ENCODE measurements at regions not wholly inside any gene's neighbourhood (a gene's known extent, or its start where the extent isn't known, plus 50 kb on each side); places are given as distances from the start of the nearest gene placed in this dataset.
"Not testable (repeated sequence)": the region's sequence is repeated elsewhere in the genome, so short reads cannot be mapped to it uniquely, and the experiment has no call there.

DNA sequence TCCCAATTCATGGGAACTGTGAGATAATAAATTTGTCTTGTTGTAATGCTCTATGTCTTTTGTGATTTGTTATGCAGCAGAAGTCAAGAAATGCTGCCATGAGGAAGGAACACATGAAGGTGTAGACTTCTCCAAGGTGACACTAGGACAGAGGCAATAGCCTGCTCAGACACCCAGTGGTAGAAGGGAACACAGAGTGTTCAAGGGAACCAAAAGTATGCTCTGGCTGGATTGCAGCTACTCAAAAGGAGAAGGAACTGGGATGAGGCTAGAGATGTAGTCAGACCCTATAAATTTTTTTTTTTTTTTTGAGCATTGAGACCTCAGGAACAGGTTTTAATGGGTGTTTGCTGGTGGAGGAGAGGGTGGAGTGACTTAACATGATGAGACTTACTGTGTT lies 232.5 kb downstream of the PARP8 start:
- Mint-ChIP-seq H3K27ac (no peak overlapping the region), H3K4me1 (ENCODE audit: low read depth) (no peaks in the 10 kb centered on the region), H3K36me3 (ENCODE audit: low read depth) (no peaks in the 10 kb centered on the region), H3K27me3 (peaks cover 23% of the 10 kb centered on the region), H3K4me3 (no peak overlapping the region), H3K9me3 (no peaks in the 10 kb centered on the region)
- no peak for DNase-seq

DNA sequence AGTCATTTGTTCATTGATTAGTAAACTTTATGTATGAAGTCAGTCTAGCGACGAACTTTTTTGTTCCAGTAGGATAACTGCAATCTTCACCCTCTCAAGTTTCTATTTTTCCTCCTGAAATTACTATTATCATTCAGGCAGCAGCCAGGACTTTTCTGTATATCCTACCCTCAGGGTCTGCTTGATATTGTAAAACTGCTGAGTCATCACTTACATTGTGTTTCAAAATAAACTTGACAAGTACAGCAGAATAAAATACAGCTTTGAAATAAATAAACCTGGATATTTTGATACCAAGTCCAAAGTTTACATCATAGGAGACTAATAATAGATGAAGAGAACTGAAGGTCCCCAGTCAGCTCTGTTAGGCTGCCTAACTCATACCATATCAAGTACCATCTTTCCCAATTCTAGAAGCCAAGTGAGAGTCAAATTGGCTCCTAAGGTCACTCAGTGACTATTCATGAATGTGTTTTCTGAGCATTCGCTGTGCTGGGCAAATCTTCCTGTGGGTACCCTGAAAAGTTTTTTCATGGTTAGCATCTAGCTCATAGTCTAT lies 234.6 kb downstream of the PARP8 start:
- Mint-ChIP-seq H3K4me3 (no peak overlapping the region), H3K9me3 (no peaks in the 10 kb centered on the region), H3K36me3 (ENCODE audit: low read depth) (no peaks in the 10 kb centered on the region), H3K27me3 (peaks cover 20% of the 10 kb centered on the region), H3K27ac (no peak overlapping the region), H3K4me1 (ENCODE audit: low read depth) (no peaks in the 10 kb centered on the region)
- no peak for DNase-seq

DNA sequence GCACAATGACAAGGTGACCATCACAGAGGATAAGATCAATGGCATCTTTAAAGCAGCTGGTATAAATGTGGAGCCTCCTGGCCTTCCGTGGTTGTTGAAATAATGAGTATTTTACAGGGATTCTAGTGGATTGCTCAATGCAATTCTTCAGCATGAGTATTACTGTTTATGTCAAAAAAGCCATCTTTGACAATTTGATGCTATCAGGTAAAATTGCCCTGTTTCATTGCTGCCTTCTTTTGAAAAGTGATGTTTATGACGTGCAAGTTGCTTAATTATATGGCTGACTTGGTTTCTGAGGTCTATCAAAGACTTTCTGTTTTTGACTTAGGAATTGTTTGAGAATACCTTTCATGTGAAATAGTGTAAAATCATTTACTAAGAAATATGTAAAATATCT lies 237.2 kb downstream of the PARP8 start:
- Mint-ChIP-seq H3K27me3 (peaks cover 23% of the 10 kb centered on the region), H3K9me3 (peaks cover 2% of the 10 kb centered on the region), H3K4me3 (no peak overlapping the region)

DNA sequence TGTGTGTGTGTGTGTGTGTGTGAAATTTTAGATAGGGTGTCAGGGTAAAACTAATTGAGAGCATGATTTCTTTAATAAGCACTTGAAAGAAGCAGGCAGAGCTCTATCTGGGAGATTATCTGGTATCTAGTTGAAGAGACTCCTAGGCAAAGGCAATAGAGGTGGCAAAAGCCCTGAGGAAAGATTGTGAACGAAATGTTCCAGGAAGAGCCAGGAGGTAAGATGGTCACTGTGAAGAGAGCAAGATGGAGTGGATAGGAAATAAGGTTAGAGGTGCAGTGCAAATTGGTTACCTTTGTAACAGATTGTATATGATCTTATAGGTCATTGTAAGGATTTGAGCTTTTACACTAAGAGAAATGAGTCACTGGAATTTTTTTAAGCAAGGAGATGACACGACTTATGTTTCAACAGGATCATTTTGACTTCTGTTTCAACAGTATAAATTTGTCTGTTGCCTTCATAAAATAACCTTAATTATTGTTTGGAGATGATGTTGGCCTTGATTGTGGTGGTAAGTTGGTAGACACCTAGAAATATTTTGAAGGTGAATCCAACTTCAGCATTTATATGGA lies 239.6 kb downstream of the PARP8 start:
- peaks cover 22% of the 10 kb centered on the region for H3K27me3 Mint-ChIP-seq
- no peak for DNase-seq
- no peak overlapping the region for H3K4me3 Mint-ChIP-seq
- peaks cover 2% of the 10 kb centered on the region for H3K9me3 Mint-ChIP-seq
- no peaks in the 10 kb centered on the region for H3K36me3 Mint-ChIP-seq (ENCODE audit: low read depth)
- H3K27ac Mint-ChIP-seq: no peak overlapping the region
- H3K4me1 Mint-ChIP-seq (ENCODE audit: low read depth): no peaks in the 10 kb centered on the region

More for the DNA sequence above, 237.2 kb downstream of the PARP8 start:
- Mint-ChIP-seq H3K36me3 (ENCODE audit: low read depth) (no peaks in the 10 kb centered on the region), H3K4me1 (ENCODE audit: low read depth) (no peaks in the 10 kb centered on the region), H3K27ac (no peak overlapping the region)
- DNase-seq: no peak

DNA sequence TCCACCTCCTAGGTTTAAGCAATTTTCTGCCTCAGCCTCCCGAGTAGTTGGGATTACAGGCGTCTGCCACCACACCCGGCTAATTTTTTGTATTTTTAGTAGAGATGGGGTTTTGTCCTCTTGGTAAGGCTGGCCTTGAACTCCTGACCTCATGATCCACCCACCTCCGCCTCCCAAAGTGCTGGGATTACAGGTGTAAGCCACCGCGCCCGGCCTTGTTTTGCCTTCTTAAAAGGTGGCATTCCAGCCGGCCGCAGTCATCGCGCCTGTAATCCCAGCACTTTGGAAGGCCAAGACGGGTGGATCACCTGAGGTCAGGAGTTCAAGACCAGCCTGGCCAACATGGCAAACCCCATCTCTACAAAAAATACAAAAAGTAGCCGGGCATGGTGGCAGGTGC lies 253.7 kb downstream of the PARP8 start:
- H3K27me3 Mint-ChIP-seq: peaks cover 12% of the 10 kb centered on the region
- not testable (repeated sequence) for H3K27ac Mint-ChIP-seq; DNase-seq; H3K4me1 Mint-ChIP-seq (ENCODE audit: low read depth); H3K4me3 Mint-ChIP-seq; H3K9me3 Mint-ChIP-seq; H3K36me3 Mint-ChIP-seq (ENCODE audit: low read depth)

DNA sequence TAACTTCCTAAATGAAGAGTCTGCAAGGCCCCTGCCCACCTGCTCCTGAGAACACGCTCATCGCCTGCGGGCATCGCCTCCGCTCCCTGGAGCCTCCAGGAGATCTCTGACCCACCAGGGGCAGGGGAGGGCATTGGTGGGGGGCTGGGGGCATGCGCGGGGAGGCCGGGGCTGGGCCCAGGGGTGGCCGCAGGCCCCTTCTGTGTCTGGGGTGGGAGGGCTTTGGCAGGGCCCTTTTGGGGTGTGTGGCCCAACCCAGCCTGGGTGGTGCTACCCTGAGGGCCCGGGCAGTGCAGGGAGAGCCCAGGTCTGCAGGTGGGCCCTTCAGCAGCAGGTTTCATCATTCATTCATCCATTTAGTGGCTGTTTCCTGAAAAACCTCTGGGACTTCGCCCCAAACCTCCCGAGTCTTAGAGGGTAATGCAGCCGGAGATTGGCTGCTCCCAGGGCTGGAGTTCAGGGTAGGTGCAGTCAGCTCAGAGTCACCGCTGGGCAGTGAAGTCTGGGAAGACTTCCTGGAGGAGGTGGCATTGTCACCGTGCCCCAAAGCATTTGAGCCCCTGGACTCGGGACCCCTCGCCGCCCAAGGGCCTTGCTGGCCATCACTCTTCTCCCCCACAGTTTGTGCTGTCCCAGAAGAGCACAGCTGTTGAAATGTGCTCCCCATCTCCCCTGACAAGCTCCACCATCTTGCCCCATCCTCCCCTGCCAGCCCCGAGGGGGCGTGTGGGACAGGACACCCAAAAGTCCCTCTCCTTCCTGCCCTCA lies 255.1 kb downstream of the PARP8 start:
- Mint-ChIP-seq H3K36me3 (ENCODE audit: low read depth) (no peaks in the 10 kb centered on the region), H3K4me1 (ENCODE audit: low read depth) (no peaks in the 10 kb centered on the region)

DNA sequence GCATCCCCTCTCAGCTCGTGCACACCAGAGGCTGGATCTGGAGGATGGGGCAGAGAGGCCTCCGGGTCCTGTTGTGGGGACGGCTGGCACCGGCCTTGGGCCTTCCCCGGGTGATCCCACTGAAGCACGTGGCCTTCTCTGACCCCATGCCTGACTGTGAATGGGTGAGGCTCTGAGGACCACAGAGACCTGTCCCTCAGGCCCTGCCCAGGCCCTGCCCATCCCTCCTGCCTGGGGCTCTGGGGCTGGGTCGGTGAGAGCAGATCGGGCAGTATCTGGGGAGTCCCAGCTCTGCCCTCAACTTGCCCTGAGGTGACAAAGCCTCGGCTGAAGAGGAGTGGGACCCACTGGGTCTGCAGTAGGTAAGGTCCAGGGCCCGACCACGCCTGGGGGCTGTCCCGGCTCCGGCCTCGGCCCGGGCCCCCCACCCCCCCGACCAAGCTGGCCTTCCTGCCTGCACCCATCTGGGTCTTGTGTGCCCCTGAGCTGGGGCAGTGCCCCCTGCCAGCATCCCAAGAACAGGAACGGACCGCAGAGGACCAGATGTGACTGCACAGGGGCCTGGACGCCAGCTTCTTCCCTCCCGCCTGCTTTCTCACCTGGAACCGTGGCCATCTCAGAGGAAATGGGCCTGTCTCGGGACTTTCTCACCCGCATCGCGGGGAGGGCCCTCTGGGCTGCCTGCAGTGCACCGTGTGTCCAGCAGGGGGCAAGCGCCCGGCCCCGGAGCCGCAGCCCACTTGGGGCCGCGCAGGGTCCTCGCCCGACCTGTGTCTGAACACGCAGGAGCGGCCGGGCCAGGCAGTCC lies 255.9 kb downstream of the PARP8 start:
- not testable (repeated sequence) for H3K9me3 Mint-ChIP-seq; H3K4me1 Mint-ChIP-seq (ENCODE audit: low read depth); H3K4me3 Mint-ChIP-seq; H3K27ac Mint-ChIP-seq; H3K36me3 Mint-ChIP-seq (ENCODE audit: low read depth)
- H3K27me3 Mint-ChIP-seq: peaks cover 19% of the 10 kb centered on the region
- peak; percentile 55 for DNase-seq

More for the DNA sequence above, 255.1 kb downstream of the PARP8 start:
- DNase-seq: no peak
- H3K27me3 Mint-ChIP-seq: peaks cover 14% of the 10 kb centered on the region
- no peak overlapping the region for H3K27ac Mint-ChIP-seq
- no peak overlapping the region for H3K4me3 Mint-ChIP-seq
- no peaks in the 10 kb centered on the region for H3K9me3 Mint-ChIP-seq

DNA sequence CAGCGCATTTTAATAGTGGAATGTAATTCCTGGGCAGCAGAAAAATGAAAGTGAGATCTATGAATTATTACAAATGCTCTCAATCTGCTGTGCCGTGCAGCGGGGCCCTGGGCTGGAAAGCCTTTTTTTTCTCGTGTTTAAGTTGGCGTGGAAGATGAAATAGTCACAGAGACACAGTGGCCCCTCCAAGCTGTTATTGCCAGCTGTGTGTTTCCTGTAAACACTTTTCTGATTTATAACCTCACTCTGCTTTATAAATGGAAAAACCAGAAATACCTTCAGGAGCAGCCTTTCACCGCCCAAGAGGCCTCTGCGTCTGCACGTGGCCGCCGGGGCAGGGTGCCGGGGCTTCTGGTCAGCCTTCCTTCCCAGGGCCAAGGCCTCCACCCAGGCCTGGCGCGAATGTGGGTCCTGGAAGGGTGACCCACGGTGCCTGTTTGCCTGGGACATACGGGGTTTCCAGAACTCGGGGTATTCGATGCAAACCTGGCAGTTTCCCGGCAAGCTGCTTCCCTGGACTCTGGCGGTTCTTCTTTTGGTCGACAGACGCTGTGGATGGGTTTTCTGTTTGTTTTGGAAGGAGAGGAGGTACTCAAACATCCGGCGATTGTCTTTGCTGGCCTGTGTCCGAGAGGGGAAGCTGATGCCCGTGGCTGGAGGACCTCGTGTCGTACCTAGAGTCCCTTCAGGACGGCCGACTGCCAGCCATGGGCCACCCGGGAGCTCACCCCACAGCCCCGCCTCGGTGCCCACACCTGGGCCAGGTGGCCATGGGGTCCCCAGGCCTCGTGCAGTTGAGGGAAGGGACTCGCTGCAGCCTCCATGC lies 256.7 kb downstream of the PARP8 start:
- H3K27ac Mint-ChIP-seq: no peak overlapping the region
- H3K36me3 Mint-ChIP-seq (ENCODE audit: low read depth): no peaks in the 10 kb centered on the region
- no peak overlapping the region for H3K4me3 Mint-ChIP-seq
- peaks cover 21% of the 10 kb centered on the region for H3K27me3 Mint-ChIP-seq
- peak; percentile 23 for DNase-seq
- H3K4me1 Mint-ChIP-seq (ENCODE audit: low read depth): no peaks in the 10 kb centered on the region
- H3K9me3 Mint-ChIP-seq: no peaks in the 10 kb centered on the region

DNA sequence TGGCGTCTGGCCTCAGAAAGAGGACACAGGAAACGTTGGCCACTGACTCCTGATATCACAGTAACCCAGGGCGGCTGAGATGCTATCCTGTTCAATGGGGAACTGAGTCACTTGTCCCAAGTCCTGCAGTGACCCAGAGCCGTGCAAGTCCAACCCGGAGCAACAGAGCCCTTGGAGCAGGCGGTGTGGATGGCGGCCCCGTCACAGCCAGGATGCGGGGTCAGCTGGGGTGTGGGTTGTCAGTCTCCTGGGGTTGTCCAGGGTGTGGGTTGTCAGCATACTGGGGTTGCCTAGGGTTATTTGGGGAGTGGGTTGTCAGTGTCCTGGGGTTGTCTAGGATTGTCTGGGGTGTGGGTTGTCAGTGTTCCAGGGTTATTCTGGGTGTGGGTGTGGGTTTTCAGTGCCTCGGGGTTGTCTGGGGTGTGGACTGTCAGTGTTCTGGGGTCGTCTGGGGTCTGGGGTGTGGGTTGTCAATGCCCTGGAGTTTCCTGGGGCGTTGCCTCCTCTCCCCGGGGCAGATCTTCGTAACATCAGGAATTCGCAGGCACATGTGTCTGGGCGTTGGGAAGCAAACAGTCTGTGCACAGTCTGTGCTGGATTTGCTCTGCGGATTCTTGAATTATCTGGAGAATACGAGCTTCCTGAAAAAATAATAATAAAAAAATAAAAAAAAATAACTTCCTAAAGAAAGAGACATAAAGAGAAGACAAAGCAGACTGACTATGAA lies 257.5 kb downstream of the PARP8 start:
- no peak overlapping the region for H3K4me3 Mint-ChIP-seq
- no peaks in the 10 kb centered on the region for H3K4me1 Mint-ChIP-seq (ENCODE audit: low read depth)
- no peak overlapping the region for H3K27ac Mint-ChIP-seq
- no peaks in the 10 kb centered on the region for H3K36me3 Mint-ChIP-seq (ENCODE audit: low read depth)
- no peaks in the 10 kb centered on the region for H3K9me3 Mint-ChIP-seq
- peaks cover 21% of the 10 kb centered on the region for H3K27me3 Mint-ChIP-seq
- DNase-seq: no peak

DNA sequence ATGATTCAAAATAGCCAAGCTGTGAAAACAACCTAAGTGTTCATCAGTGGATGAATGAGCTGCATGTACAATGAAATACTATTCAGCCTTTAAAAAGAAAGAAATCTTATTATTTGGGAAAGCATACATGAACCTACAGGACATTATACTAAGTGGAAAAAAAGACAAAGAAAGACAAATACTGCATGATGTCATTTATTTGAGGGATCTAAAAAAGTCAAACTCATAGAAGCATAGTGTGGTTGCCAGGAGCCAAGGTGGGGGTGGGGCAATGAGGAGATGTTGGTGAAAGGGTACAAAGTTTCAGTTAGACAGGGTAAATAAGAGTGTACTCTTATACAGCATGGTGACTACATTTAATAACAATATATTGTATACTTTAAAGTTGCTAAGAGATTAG lies 261.5 kb downstream of the PARP8 start:
- no peak for DNase-seq
- no peak overlapping the region for H3K4me3 Mint-ChIP-seq
- no peaks in the 10 kb centered on the region for H3K36me3 Mint-ChIP-seq (ENCODE audit: low read depth)
- H3K9me3 Mint-ChIP-seq: no peaks in the 10 kb centered on the region
- no peak overlapping the region for H3K27ac Mint-ChIP-seq
- peaks cover 31% of the 10 kb centered on the region for H3K27me3 Mint-ChIP-seq
- no peaks in the 10 kb centered on the region for H3K4me1 Mint-ChIP-seq (ENCODE audit: low read depth)

DNA sequence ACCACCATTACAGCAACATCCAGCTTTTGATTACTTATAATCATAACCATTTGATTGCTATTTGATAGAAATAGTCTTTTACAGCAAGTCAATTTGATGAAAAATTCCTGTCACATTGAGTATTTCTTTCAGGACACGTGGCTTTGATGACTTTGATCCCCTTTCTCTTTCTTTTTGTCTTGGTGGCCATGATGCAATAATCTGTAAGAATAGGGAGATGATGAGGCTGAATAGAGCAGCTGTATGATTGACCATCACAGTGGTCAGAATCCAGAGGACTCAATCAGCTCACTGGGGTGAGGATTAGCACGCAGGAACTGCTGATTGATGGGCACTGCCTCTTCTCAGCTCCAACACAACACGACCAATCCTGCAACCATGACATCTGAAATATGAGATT lies 262.7 kb downstream of the PARP8 start:
- H3K4me1 Mint-ChIP-seq (ENCODE audit: low read depth): no peaks in the 10 kb centered on the region
- no peak overlapping the region for H3K4me3 Mint-ChIP-seq
- DNase-seq: no peak
- H3K27me3 Mint-ChIP-seq: peaks cover 22% of the 10 kb centered on the region
- no peaks in the 10 kb centered on the region for H3K9me3 Mint-ChIP-seq
- no peaks in the 10 kb centered on the region for H3K36me3 Mint-ChIP-seq (ENCODE audit: low read depth)
- H3K27ac Mint-ChIP-seq: no peak overlapping the region

DNA sequence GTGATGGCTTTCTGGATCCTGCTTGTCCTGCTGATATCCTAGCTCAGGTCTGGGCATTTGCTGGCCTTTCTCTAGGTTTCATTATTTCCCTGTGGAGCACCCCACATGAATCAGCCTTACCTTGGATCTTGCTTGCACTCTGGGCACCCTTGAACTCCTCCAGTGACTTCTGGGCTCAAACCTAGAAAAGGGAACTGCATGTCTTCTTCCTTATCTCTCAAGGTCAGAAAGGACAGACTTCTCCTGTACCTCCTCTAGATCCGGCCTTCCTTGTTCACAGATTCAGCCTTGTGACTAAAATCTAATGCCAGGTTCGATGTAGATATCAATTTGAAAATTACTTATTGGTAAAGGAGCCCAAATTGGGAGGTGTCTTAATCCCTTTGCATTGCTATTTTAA lies 267.9 kb downstream of the PARP8 start:
- Mint-ChIP-seq H3K27ac (no peak overlapping the region), H3K4me3 (no peak overlapping the region)

DNA sequence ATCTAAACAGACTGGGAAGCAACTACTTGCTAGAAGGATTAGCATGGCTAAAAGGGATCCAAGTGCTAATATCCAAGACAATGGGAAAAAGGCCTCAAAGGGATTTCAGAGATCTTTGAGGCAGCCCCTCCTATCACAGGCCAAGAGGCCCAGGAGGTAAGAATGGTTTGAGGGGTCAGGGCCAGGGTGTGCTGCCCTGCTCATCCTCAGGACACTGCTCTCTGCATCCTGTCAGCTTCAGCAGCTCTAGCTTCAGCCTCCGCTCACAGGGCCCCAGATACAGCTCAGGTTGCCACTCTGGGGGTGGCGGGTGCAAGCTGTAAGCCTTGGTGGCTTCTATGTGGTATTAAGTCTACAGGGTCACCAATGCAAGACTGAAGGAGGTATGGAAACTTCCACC lies 278.7 kb downstream of the PARP8 start:
- H3K27me3 Mint-ChIP-seq: peaks cover 3% of the 10 kb centered on the region
- no peak overlapping the region for H3K4me3 Mint-ChIP-seq
- peaks cover 19% of the 10 kb centered on the region for H3K9me3 Mint-ChIP-seq
- DNase-seq: no peak
- H3K4me1 Mint-ChIP-seq (ENCODE audit: low read depth): no peaks in the 10 kb centered on the region
- no peak overlapping the region for H3K27ac Mint-ChIP-seq
- no peaks in the 10 kb centered on the region for H3K36me3 Mint-ChIP-seq (ENCODE audit: low read depth)

More for the DNA sequence above, 267.9 kb downstream of the PARP8 start:
- H3K9me3 Mint-ChIP-seq: no peaks in the 10 kb centered on the region
- no peaks in the 10 kb centered on the region for H3K4me1 Mint-ChIP-seq (ENCODE audit: low read depth)
- DNase-seq: no peak
- peaks cover 16% of the 10 kb centered on the region for H3K27me3 Mint-ChIP-seq
- no peaks in the 10 kb centered on the region for H3K36me3 Mint-ChIP-seq (ENCODE audit: low read depth)

Measured in activated T-cell treated with anti-CD3 and anti-CD28 coated beads, Interleukin-2, amount 50 U/mL, for 24 hours (primary cell).